C4-2B (cell line): ENCODE measurements at regions not wholly inside any gene's neighbourhood (a gene's known extent, or its start where the extent isn't known, plus 50 kb on each side); places are given as distances from the start of the nearest gene placed in this dataset.

Experiments
- CTCF ChIP-seq: fragments of 450-650 bp; conservative IDR thresholded peaks from 2 replicates; pipeline ENCODE4 v1.5.1; 2017; ENCODE audit warnings: mild to moderate bottlenecking
- ZFX ChIP-seq: fragments of 450-650 bp; IDR thresholded peaks from 2 replicates; pipeline ENCODE4 v1.6.1; 2017

- TF ChIP-seq ZFX: no peak
- TF ChIP-seq CTCF: no peak
Measured at GRCh38 chr11:37721485-37721884, 1123.4 kb upstream of the RAG2 start.
